LNCaP clone FGC (cell line): ENCODE measurements at regions not wholly inside any gene's neighbourhood (a gene's known extent, or its start where the extent isn't known, plus 50 kb on each side); places are given as distances from the start of the nearest gene placed in this dataset.

Source experiments
- DNase-seq: peaks from one replicate; pipeline ENCODE4 v3.0.0-alpha.2; 2011; ENCODE audit warnings: low read depth
- H3K4me3 ChIP-seq: 2 replicates; pipeline ENCODE4 v1.5.1; 2011; ENCODE audit warnings: mild to moderate bottlenecking, low read depth, low read length, control low read depth
- TF ChIP-seq, protein P1 (sequence below): IDR thresholded peaks from 2 replicates; pipeline ENCODE4 v1.5.1; 2012; ENCODE audit warnings: mild to moderate bottlenecking; ENCODE audit not compliant: control insufficient read depth, insufficient read depth; ENCODE audit errors: extremely low read depth

DNA sequence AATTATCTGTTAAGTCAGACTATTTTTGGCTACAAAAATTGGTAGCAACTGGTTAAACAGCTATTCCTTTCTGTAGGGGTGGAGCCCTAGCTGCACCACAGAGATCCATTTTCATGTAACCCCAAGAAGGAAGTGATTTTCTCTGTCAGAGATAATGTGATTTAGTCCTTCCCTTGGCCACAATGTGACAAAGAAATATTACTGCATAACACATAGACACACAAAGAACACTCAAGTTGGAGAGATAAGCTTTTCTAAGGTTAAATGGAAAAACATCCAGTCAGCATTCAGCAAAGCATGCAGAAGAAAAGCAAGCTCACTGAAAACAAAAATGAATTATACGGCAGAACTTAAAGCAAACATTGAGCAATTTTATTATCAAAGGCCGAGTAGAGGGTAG is 227.8 kb upstream of the CDH9 start:
- DNase-seq, result no peak
- TF ChIP-seq, protein P1, sequence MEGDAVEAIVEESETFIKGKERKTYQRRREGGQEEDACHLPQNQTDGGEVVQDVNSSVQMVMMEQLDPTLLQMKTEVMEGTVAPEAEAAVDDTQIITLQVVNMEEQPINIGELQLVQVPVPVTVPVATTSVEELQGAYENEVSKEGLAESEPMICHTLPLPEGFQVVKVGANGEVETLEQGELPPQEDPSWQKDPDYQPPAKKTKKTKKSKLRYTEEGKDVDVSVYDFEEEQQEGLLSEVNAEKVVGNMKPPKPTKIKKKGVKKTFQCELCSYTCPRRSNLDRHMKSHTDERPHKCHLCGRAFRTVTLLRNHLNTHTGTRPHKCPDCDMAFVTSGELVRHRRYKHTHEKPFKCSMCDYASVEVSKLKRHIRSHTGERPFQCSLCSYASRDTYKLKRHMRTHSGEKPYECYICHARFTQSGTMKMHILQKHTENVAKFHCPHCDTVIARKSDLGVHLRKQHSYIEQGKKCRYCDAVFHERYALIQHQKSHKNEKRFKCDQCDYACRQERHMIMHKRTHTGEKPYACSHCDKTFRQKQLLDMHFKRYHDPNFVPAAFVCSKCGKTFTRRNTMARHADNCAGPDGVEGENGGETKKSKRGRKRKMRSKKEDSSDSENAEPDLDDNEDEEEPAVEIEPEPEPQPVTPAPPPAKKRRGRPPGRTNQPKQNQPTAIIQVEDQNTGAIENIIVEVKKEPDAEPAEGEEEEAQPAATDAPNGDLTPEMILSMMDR, result no peak
- no peak overlapping the region for H3K4me3 ChIP-seq

DNA sequence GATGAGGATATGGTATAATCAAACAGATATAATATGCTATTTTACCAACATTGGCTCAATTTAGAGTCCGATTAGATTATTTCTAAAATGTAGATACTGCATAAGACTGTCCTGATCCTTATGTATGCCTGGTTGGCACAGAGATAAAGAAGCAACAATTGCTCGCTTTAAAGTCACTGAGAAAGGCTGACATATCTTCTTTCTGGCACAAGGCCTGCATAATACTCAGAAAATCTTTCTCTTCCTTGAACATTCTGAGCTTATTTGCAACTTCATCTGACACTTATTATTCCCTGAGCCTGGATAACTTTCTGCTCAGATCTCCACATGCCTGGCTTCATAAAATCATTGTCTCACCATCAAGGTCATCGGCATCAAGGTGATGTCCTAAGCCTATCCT is 219.3 kb upstream of the CDH9 start:
- TF ChIP-seq, protein P1, result no peak
- no peak overlapping the region for H3K4me3 ChIP-seq
- no peak for DNase-seq

DNA sequence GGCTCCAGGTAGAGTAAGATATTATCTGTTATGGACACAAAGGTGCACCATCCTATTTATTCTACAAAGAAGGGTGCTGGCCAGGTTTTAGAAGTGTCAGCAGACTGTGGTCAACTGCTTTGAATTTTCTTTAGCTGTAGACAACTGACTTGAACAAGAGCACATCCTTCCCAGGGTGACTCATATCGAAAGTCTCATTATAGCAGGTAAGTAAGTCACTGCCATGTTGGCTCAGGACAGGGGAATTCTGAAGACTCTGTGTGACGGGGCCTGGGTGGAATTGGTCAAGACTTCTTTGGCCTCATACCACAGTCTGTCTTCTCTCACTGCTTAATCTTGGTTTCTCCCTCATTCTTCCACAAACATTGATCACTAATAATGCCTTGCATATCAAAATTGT is 214.5 kb upstream of the CDH9 start:
- no peak overlapping the region for H3K4me3 ChIP-seq
- TF ChIP-seq, protein P1, result no peak
- DNase-seq, result no peak

DNA sequence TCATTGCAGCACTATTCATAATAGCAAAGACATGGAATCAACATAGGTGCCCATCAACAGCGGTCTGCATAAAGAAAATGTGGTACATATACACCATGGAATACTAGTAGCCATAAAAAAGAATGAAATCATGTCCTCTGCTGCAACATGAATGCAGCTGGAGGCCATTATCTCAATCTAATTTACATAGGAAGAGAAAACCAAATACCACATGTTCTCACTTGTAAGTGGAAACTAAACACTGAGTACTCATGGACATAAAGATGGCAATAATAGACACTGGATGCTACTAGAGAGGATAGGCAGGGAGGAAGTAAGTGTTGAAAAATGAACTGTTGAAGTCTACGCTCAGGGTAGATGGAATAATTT is 203.9 kb upstream of the CDH9 start:
- H3K4me3 ChIP-seq, result no peak overlapping the region
- no peak for DNase-seq
- TF ChIP-seq, protein P1, result no peak

DNA sequence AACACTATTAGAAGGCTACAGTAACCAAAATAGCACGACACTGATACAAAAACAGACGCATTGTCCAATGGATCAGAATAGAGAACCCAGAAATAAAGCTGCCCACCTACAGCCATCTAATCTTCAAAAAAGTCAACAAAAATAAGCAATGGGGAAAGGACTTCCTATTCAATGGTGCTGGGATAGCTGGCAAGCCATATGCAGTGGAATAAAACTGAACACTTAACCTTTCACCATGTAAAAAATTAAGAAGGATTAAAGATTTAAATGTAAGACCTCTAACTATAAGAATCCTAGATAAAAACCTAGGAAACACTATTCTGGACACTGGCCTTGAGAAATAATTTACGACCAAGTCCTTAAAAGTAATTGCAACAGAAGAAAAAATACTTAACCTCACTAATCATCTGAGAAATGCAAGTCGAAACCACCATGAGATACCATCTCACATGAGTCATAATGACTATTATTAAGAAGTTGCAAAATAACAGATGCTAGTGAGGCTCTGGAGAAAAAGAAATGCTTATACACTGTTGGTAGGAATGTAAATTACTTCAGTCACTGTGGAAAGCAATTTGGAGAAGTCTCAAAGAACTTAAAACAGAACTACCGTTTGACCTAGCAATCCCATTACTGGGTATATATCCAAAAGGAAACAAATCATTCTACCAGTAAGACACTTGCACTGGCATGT is 203.3 kb upstream of the CDH9 start:
- no peak for DNase-seq
- TF ChIP-seq, protein P1, result no peak
- H3K4me3 ChIP-seq, result no peak overlapping the region

DNA sequence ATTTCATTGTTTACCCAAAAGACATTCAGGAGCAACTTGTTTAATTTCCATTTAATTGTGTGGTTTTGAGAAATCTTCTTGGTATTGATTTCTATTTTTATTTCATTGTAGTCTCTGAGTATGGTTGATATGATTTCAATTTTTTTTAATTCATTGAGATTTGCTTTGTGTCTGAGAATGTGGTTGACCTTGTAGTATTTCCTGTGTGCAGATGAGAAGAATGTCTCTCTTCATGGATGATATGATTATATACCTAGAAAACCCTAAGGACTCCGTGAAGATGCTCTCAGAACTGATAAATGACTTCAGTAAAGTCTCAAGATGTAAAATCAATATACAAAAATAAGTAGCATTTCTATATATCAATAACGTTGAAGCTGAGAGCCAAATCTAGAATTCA is 202.4 kb upstream of the CDH9 start:
- H3K4me3 ChIP-seq, result no peak overlapping the region
- TF ChIP-seq, protein P1, result no peak
- DNase-seq, result no peak

DNA sequence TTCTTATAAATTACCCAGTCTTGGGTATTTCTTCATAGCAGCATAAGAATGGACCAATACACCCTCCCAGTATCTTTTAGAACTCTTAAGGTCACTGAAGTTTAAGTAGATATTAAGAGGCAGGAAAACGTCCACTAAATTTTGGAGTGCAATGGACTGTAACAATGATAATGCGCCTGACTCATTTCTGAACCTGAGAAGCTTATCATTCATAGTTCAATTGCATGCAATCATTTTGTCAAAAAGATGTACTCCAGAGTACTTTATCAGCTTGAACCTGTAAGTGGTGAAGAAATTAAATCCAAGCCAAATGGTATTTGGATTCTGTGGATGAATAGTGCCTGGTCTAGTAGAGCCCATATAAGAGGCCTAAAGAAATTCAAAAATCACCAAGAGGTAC is 196.5 kb upstream of the CDH9 start:
- no peak for DNase-seq

More for the DNA sequence above, 196.5 kb upstream of the CDH9 start:
- no peak overlapping the region for H3K4me3 ChIP-seq
- TF ChIP-seq, protein P1, result no peak
